NCI-H146 (cell line): ENCODE measurements at regions not wholly inside any gene's neighbourhood (a gene's known extent, or its start where the extent isn't known, plus 50 kb on each side); places are given as distances from the start of the nearest gene placed in this dataset.
A peak's percentile ranks its signal among the peaks of the same experiment; 100 is the strongest.

ENCODE experiments used
- DNase-seq: peaks from one replicate; lab custom pipeline; 2025; lab: John Stamatoyannopoulos, UW

DNA sequence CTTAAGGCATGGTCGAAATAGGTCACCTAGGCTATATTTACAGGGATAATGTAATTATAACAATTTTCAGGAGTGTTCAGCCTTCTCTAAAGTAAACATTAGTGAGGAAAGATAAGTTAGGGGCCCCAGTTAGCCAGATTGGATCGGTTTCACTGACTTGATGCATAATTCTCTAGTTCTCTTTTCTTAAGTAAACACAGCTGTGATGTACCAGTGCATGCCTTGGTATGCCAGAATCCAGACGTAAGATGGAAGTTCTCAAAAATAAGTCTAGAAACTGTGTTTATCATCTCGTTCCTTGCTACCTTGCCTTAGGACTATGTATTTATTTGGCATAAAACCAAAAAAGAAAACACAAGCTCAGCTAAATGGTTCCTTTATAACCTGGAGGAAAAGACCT lies 442.2 kb upstream of the CLINT1 start:
- DNase-seq: peak; percentile 15

GRCh38 chr5:158300256-158300655 lies 441.3 kb upstream of the CLINT1 start:
- no peak for DNase-seq

DNA sequence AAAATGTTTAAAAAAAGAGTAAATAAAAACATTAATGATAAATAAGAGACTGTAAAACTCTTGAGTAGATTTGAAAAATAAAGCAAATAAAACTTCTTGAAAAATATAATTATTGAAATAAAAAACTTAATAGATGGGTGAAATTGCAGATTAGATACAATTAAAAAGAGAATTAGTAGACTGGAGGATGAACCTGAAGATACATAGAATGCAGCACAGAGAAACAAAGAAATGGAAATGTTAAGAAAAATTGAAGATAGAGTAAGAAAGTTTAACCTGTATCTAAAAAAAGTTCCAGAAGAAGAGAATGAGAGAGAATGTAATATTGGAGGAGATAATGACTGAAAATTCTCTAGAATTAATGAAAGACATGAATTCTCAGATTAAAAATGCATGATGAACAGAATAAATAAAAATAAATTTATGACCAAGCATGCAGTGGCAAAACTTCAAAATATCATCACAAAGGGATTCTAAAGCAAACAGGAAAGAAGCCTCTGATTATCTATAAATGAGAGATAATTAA lies 438.1 kb upstream of the CLINT1 start:
- DNase-seq: no peak

DNA sequence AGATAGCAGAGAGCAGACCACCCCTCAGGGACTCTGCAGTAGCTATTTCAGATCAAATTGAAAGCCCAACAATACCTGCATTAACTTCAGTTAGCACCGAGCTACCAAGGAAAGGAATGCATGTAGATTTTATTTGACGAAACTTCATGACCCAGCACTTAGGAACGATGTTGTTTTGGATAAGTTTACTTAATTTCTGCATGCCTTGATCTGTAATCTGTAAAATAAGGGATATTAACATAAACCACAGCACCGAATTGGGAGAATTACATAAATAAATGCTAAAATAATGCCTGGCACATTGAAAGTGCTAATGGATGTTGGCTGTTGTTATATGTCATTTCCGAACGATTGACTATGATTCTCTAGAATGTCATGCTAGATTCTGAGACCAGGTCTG lies 435.8 kb upstream of the CLINT1 start:
- no peak for DNase-seq

DNA sequence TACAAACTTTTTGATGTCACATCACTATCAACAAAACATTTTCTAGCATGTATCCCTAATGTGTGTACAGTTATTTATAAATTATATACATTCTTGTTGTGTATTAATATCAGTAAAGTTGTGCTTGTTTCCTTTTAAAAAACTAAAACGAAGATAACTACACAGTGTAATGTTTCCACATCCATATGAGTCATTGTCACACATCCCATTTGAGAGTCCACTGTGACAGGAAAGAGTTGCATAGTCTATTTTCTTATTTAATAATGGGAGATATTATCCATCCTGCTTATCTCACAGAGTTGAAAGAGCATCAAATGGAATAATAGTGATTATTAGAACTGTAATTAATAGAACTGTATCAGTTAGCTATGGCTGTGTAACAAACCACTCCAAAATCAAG lies 434.0 kb upstream of the CLINT1 start:
- no peak for DNase-seq

DNA sequence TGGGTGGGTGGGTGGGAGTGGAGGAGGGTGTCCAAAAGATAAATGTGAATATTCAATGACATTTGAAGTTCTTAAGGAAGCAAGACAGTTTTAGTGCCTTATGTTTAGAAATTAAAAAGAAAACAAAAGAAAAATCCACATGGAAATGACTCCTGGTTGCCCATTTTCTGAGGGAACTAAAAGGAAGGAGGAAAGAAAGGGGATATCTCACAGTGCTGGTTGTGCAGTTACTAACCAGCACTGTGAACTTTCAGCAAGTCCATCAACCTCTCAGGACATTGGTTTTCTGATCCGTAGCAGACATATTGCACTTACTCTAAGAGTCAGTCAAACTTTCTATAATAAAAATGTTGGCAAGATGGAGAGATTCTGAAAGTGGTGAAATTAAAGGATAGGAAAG lies 431.0 kb upstream of the CLINT1 start:
- no peak for DNase-seq

DNA sequence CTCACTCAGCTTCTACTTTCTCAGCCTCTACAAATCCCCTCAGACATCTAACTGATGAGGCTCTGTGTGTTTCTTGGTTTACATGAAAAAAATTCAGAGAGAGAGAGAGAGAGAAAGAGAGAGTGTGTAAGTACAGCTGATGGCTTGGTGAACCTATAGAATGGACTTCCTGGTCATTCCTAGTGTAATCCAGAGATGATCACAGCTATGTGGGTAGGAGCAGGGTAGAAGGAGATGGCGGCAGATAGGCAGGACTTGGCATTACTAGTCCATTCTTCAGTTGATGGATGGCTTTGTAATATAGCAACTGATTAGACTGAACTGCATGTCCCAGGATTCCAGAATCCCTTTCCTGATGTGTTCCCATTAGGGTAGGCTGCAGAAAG lies 429.3 kb upstream of the CLINT1 start:
- DNase-seq: no peak

DNA sequence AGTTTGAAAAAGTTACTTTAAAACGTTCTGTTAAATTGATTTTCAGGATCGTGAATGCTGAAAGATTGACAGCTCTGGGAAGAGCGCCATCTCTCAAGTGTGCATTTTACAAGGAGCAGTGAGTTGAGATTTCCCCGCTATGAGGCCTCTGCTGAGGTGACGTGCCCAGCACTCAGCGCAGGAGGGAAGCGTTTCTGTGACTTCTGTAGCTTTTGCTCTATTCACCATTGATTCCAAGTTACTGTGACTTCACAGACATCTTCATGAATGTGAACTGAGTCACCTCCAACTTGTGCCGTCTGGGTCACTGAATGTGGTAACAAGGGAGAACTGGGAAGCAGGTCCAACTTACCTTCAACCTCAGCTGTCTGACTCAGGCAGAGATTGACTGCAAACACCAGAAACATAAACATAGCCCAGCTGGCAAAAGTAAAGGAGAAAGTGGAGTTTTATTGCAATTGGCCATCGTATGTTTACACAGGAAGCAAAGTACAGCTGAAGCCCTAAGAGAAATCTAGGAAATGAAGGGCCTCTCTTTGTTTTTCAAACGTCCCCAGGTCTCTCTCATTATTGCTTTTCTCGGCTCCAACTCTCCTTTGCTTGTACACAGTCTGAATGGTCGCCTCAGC lies 428.8 kb upstream of the CLINT1 start:
- peak; percentile 3 for DNase-seq

DNA sequence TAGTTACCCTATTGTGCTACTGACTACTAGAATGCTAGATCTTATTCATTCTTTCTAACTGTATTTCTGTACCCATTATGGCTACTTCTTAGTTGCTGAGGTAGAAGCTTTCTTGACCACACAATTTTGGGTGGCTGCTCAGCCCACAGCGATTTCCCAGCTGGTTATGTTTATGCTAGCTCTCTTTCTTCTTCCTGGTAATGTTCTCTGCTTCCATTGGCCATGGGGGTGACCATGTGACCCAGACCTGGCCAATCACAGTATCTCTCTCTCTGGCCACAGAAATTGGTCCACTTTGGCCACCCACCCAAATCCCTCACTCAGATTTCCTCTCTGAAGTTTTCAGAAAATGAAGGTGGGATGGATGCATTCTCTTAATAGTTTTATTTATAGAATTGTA lies 427.9 kb upstream of the CLINT1 start:
- no peak for DNase-seq

DNA sequence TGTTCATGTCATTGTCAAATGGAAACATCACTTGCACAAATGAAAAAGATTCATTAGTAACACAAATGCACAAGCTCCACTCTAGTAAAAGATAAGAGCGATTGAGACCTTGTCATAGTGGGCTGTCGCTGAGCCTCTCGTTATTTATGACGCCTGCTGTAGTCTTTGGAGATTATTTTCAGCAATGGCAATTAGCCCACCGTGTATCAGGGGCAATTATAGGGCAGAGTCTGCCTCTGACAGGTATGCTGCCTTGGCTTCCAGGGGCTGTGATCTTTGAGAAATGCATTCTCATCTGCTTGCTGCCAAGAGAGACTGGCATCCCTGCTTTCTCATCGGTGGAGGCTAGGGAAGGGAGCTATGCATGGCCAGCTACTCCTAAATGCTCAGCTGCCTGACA lies 426.8 kb upstream of the CLINT1 start:
- no peak for DNase-seq

DNA sequence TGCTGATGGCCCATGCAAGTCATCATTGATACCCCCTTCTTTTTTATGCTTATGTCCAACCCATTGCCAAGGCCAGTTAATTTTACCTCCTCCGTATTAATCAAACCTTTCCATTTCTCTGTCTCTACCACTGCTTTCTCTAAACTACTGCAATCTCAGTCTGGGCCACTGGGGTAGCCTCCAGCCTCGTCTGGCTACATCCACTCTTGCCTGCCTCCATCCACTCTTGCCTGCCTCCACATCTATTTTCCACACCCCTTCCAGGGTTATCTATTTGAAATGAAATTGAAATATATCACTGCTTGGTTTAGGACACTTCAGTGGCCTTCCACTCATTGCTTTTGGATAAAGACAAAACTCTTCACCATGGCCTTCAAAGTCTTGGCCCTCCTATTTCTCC lies 425.3 kb upstream of the CLINT1 start:
- DNase-seq: no peak

GRCh38 chr5:158283397-158283796 lies 424.5 kb upstream of the CLINT1 start:
- no peak for DNase-seq

DNA sequence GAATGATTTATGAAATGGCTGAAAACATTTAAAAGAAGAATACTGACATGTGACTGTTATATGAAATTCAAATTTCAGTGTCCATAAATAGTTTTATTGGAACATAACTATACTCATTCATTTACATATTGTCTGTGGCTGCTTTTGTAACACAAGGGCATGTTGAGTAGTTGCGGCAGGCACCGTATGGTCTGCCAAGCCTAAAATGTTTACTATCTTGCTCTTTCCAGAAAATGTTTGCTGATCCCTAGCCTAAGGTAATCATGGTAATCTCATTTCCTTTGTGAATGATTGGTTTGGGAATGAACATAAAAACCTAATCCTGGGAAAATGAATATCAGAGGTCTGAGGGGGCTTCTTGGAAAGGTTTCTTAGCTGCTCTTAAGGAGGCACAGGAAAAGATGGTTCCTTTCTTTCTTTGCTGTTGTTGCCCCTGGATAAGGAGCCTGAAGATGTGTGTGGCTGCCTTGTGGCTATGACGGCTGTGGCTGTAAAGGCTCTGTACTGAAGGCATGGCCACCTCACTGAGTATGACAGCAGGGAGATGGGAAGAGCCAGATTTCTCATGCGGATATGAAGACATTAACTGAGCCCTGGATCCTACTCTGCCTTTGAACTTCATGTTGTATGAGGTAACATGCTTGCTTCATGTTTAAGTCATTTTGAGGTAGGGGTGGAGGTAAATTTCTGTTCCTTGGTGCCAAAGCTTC lies 419.4 kb upstream of the CLINT1 start:
- DNase-seq: no peak

- no peak for DNase-seq
Observed at GRCh38 chr5:158277276-158277675, 418.3 kb upstream of the CLINT1 start.

GRCh38 chr5:158276692-158277091 lies 417.7 kb upstream of the CLINT1 start:
- no peak for DNase-seq

- no peak for DNase-seq
Observed at GRCh38 chr5:158275511-158275910, 416.6 kb upstream of the CLINT1 start.

DNA sequence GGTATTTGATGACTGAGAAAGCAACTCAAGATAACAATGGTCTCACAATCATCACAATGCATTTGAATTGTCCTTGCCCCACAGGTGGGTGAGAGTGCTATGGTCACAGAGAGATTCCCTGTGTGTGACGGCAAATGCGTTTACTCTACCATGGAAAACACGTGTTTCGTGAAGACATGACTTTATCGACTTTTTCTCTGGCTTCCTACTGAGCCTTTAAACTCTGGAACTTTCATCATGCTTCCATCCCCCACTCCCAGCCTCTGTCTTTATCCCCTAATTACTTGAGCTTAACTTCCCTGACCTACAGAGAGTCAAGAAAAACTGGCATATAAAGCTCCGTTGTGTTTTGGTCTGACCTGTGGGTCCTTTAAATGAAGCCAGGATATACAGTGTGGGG lies 414.1 kb upstream of the CLINT1 start:
- no peak for DNase-seq

GRCh38 chr5:158272409-158272808 lies 413.5 kb upstream of the CLINT1 start:
- DNase-seq: no peak

- no peak for DNase-seq
Observed at GRCh38 chr5:158270996-158271554, 412.1 kb upstream of the CLINT1 start.

GRCh38 chr5:158268286-158268685 lies 409.3 kb upstream of the CLINT1 start:
- no peak for DNase-seq

GRCh38 chr5:158267228-158267627 lies 408.3 kb upstream of the CLINT1 start:
- DNase-seq: no peak

DNA sequence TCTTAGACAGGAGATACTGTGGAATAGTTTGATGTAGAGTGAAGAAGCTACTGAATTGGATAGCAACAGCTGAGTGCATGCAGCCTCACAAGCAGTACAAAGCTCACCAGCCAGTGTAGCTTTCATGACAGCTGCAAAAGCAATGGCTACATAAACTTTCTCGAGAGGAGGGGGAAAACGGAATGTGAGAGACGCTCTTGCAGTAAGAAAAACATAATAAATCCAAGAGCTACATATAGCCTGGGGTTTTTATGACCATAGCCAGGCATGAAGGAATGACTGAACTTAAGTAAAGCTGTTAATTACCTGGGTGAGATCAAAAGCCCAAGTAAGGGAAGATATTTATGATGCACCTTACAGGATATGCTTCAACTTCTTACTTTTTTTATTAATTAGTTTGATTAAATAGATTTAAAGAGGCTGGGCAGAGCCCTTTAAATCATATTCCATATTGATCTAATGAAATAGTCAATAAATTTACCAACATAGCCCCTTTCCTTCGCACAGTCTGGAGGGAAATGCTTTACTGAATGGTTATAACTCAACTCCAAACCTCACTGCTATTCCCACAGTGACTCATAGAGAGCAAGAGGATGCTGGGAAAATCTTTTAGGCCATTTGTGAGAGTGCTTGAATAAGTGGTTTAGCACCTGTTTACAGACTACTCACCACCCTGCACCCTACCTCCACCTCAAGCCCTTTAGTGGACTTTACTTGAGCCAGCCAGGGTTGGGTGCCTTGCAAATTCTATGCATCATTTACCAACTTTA lies 407.2 kb upstream of the CLINT1 start:
- no peak for DNase-seq

DNA sequence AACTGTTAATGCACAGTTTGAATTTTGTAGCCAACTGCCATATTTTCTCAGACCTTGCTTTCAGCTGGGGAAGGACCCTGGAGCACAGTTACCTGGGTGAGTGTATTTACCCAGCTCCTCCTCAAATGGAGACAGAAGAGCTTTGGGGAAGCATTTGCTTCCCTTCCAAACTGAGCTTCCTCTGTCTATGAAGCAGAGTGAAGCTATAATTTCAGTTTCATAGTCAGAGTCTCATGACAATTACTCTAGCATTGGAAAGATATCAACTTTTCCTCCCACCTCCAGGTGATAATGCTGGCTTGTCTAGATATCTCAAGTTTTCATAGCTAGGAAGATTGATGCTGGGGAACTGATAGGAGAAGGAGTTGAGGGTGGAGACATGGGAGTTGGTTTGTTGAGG lies 406.4 kb upstream of the CLINT1 start:
- DNase-seq: no peak
